Fibroblast of the aortic adventitia (primary cell): ENCODE measurements at regions not wholly inside any gene's neighbourhood (a gene's known extent, or its start where the extent isn't known, plus 50 kb on each side); places are given as distances from the start of the nearest gene placed in this dataset.
A peak's percentile ranks its signal among the peaks of the same experiment; 100 is the strongest.

ENCODE experiments used
- DNase-seq: peaks from one replicate; pipeline ENCODE4 v3.0.0-alpha.2; 2010; ENCODE audit warnings: low read depth
- H3K4me3 ChIP-seq: 2 replicates; pipeline ENCODE4 v1.5.1; 2011; ENCODE audit warnings: low read depth, mild to moderate bottlenecking, control low read depth, low read length, moderate library complexity
- CTCF ChIP-seq: IDR thresholded peaks from 2 replicates; pipeline ENCODE4 v1.5.1; 2011; ENCODE audit warnings: mild to moderate bottlenecking, low read length, control low read depth, inconsistent platforms; ENCODE audit not compliant: insufficient read depth

GRCh38 chr5:89942171-89942570 lies 467.4 kb downstream of the CETN3 start:
- no peak overlapping the region for H3K4me3 ChIP-seq
- DNase-seq: no peak
- TF ChIP-seq CTCF: no peak

DNA sequence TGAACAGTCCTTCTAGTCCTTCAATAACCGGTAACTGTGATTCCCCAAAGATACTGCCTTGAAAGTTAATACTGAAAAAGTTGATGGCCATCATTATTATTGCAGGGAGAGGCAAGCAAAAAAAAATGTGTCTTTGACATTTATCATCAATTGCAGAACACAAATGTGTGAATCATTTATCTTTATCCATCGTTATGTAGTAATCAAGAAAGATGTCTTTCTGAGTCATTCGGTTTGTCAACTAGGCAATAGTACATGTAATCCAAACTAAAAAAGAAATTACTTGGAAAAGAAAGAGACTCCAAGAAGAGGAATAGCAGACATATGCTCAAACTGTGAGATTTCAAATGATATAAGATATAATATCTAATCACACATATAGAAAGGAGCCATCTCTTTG lies 473.0 kb downstream of the CETN3 start:
- DNase-seq: no peak
- no peak for TF ChIP-seq CTCF

GRCh38 chr5:89934069-89934468 lies 475.5 kb downstream of the CETN3 start:
- no peak overlapping the region for H3K4me3 ChIP-seq
- no peak for TF ChIP-seq CTCF
- no peak for DNase-seq

More for the DNA sequence above, 473.0 kb downstream of the CETN3 start:
- no peak overlapping the region for H3K4me3 ChIP-seq

DNA sequence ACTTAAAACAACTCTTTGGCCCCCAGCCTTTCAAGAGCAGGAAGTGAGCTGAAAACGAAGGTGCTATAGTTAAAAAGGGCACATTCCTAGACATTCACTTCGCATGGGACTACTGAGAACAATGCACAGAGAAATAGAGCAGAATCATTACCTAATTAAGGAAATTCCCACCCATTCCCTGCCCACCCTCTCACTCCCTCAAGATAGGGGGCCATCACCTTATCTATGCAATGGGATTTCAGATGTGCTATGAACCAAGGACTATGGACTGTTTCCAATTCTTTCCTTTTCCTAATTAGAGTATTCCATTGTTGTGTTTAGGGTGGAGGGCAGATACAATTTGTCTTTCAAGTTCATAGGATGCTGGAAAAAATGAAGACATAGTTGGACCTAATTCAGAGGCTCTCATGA lies 476.8 kb downstream of the CETN3 start:
- peak; percentile 70 for DNase-seq
- no peak overlapping the region for H3K4me3 ChIP-seq
- no peak for TF ChIP-seq CTCF

- no peak for TF ChIP-seq CTCF
- H3K4me3 ChIP-seq: peak overlapping the region; percentile 26
- peak; percentile 83 for DNase-seq
Observed at GRCh38 chr5:89930591-89931392, 478.8 kb downstream of the CETN3 start.

GRCh38 chr5:89929834-89930233 lies 479.7 kb downstream of the CETN3 start:
- peak; percentile 25 for DNase-seq
- TF ChIP-seq CTCF: no peak
- H3K4me3 ChIP-seq: no peak overlapping the region

GRCh38 chr5:89929173-89929572 lies 480.4 kb downstream of the CETN3 start:
- no peak overlapping the region for H3K4me3 ChIP-seq
- no peak for TF ChIP-seq CTCF
- peak; percentile 5 for DNase-seq
